ENCODE measurements at regions not wholly inside any gene's neighbourhood (a gene's known extent, or its start where the extent isn't known, plus 50 kb on each side); places are given as distances from the start of the nearest gene placed in this dataset.
"Not testable (repeated sequence)": the region's sequence is repeated elsewhere in the genome, so short reads cannot be mapped to it uniquely, and the experiment has no call there.

GRCh38 chr10:93127642-93128215 is 54.0 kb downstream of the CYP26A1 start:
- not testable (repeated sequence) for DNase-seq (ENCODE audit: insufficient read length, low spot score); FAIRE-seq

GRCh38 chr10:93131986-93132385 is 58.3 kb downstream of the CYP26A1 start:
- FAIRE-seq = no peak
- TF ChIP-seq POLR2A (IDR thresholded peaks at IDR 0.05; ENCODE audit: low read depth, low read length) = no peak

GRCh38 chr10:93138113-93138870 is 64.6 kb downstream of the CYP26A1 start:
- no peak for FAIRE-seq
- no peak for TF ChIP-seq POLR2A (IDR thresholded peaks at IDR 0.05; ENCODE audit: low read depth, low read length)
- no peak for DNase-seq (ENCODE audit: insufficient read length, low spot score)

More at GRCh38 chr10:93131986-93132385, 58.3 kb downstream of the CYP26A1 start:
- DNase-seq (ENCODE audit: insufficient read length, low spot score) = no peak

- FAIRE-seq = no peak
- TF ChIP-seq POLR2A (IDR thresholded peaks at IDR 0.05; ENCODE audit: low read depth, low read length) = no peak
- DNase-seq (ENCODE audit: insufficient read length, low spot score) = no peak
Measured at GRCh38 chr10:93139059-93139655, 65.5 kb downstream of the CYP26A1 start.

GRCh38 chr10:93142534-93142933 is 68.8 kb downstream of the CYP26A1 start:
- FAIRE-seq (no peak), DNase-seq (ENCODE audit: insufficient read length, low spot score) (no peak)
- TF ChIP-seq POLR2A (IDR thresholded peaks at IDR 0.05; ENCODE audit: low read depth, low read length) = no peak

- TF ChIP-seq POLR2A (IDR thresholded peaks at IDR 0.05; ENCODE audit: low read depth, low read length) = no peak
- DNase-seq (ENCODE audit: insufficient read length, low spot score) (no peak), FAIRE-seq (no peak)
Measured at GRCh38 chr10:93143281-93143680, 69.6 kb downstream of the CYP26A1 start.

GRCh38 chr10:93146336-93146735 is 72.6 kb downstream of the CYP26A1 start:
- DNase-seq (ENCODE audit: insufficient read length, low spot score) (no peak), FAIRE-seq (no peak)
- no peak for TF ChIP-seq POLR2A (IDR thresholded peaks at IDR 0.05; ENCODE audit: low read depth, low read length)

GRCh38 chr10:93147281-93147680 is 73.6 kb downstream of the CYP26A1 start:
- no peak for TF ChIP-seq POLR2A (IDR thresholded peaks at IDR 0.05; ENCODE audit: low read depth, low read length)
- FAIRE-seq = no peak
- DNase-seq (ENCODE audit: insufficient read length, low spot score) = no peak

- no peak for TF ChIP-seq POLR2A (IDR thresholded peaks at IDR 0.05; ENCODE audit: low read depth, low read length)
- FAIRE-seq = no peak
- DNase-seq (ENCODE audit: insufficient read length, low spot score) = no peak
Measured at GRCh38 chr10:93148476-93148875, 74.8 kb downstream of the CYP26A1 start.

- DNase-seq (ENCODE audit: insufficient read length, low spot score) = no peak
- no peak for TF ChIP-seq POLR2A (IDR thresholded peaks at IDR 0.05; ENCODE audit: low read depth, low read length)
- no peak for FAIRE-seq
Measured at GRCh38 chr10:93149761-93150160, 76.1 kb downstream of the CYP26A1 start.

GRCh38 chr10:93150289-93150688 is 76.6 kb downstream of the CYP26A1 start:
- TF ChIP-seq POLR2A (IDR thresholded peaks at IDR 0.05; ENCODE audit: low read depth, low read length) = no peak
- FAIRE-seq (no peak), DNase-seq (ENCODE audit: insufficient read length, low spot score) (no peak)

- no peak for TF ChIP-seq POLR2A (IDR thresholded peaks at IDR 0.05; ENCODE audit: low read depth, low read length)
- no peak for FAIRE-seq
- no peak for DNase-seq (ENCODE audit: insufficient read length, low spot score)
Measured at GRCh38 chr10:93150990-93151547, 77.4 kb downstream of the CYP26A1 start.

- FAIRE-seq (no peak), DNase-seq (ENCODE audit: insufficient read length, low spot score) (peak; percentile 56)
- TF ChIP-seq POLR2A (IDR thresholded peaks at IDR 0.05; ENCODE audit: low read depth, low read length) = no peak
Measured at GRCh38 chr10:93152136-93152535, 78.4 kb downstream of the CYP26A1 start.

GRCh38 chr10:93154531-93154930 is 80.8 kb downstream of the CYP26A1 start:
- TF ChIP-seq POLR2A (IDR thresholded peaks at IDR 0.05; ENCODE audit: low read depth, low read length) = no peak
- FAIRE-seq = no peak
- DNase-seq (ENCODE audit: insufficient read length, low spot score) = no peak
